HG03280 (cell line): ENCODE measurements at regions not wholly inside any gene's neighbourhood (a gene's known extent, or its start where the extent isn't known, plus 50 kb on each side); places are given as distances from the start of the nearest gene placed in this dataset.
A peak's percentile ranks its signal among the peaks of the same experiment; 100 is the strongest.

Experiments used
- ATAC-seq: cut with Tn5 transposase; IDR thresholded peaks from one replicate; pipeline ENCODE4 v1.9.1; 2021; ENCODE audit warnings: mild to moderate bottlenecking, moderate library complexity; ENCODE audit not compliant: unreplicated experiment

GRCh38 chr5:124648902-124649467, 97.5 kb downstream of the ZNF608 start:
- no peak for ATAC-seq

- ATAC-seq, result no peak
Measured at GRCh38 chr5:124647352-124647751, 99.1 kb downstream of the ZNF608 start.

GRCh38 chr5:124645396-124645795, 101.0 kb downstream of the ZNF608 start:
- no peak for ATAC-seq

- ATAC-seq, result no peak
Measured at GRCh38 chr5:124644582-124644981, 101.9 kb downstream of the ZNF608 start.

- no peak for ATAC-seq
Measured at GRCh38 chr5:124644138-124644537, 102.3 kb downstream of the ZNF608 start.

- ATAC-seq, result no peak
Measured at GRCh38 chr5:124643336-124643735, 103.1 kb downstream of the ZNF608 start.

- no peak for ATAC-seq
Measured at GRCh38 chr5:124642151-124642550, 104.3 kb downstream of the ZNF608 start.

GRCh38 chr5:124641154-124641792, 105.2 kb downstream of the ZNF608 start:
- ATAC-seq, result no peak

- ATAC-seq, result no peak
Measured at GRCh38 chr5:124639095-124639665, 107.3 kb downstream of the ZNF608 start.

GRCh38 chr5:124637011-124637410, 109.4 kb downstream of the ZNF608 start:
- ATAC-seq, result no peak

- no peak for ATAC-seq
Measured at GRCh38 chr5:124634741-124635323, 111.6 kb downstream of the ZNF608 start.

- ATAC-seq, result no peak
Measured at GRCh38 chr5:124634228-124634739, 112.2 kb downstream of the ZNF608 start.

- no peak for ATAC-seq
Measured at GRCh38 chr5:124633209-124633608, 113.2 kb downstream of the ZNF608 start.

- ATAC-seq, result no peak
Measured at GRCh38 chr5:124631874-124632550, 114.4 kb downstream of the ZNF608 start.

- ATAC-seq, result peak; percentile 69
Measured at GRCh38 chr5:124630767-124631704, 115.4 kb downstream of the ZNF608 start.

- ATAC-seq, result no peak
Measured at GRCh38 chr5:124628721-124629596, 117.5 kb downstream of the ZNF608 start.

GRCh38 chr5:124627815-124628595, 118.4 kb downstream of the ZNF608 start:
- no peak for ATAC-seq

- ATAC-seq, result no peak
Measured at GRCh38 chr5:124626053-124626452, 120.4 kb downstream of the ZNF608 start.

- ATAC-seq, result no peak
Measured at GRCh38 chr5:124623265-124623664, 123.2 kb downstream of the ZNF608 start.
